ENCODE measurements at regions not wholly inside any gene's neighbourhood (a gene's known extent, or its start where the extent isn't known, plus 50 kb on each side); places are given as distances from the start of the nearest gene placed in this dataset.
"Not testable (repeated sequence)": the region's sequence is repeated elsewhere in the genome, so short reads cannot be mapped to it uniquely, and the experiment has no call there.

GRCh38 chr6:109255087-109255486 lies 127.2 kb downstream of the CD164 start:
- no peak for DNase-seq

GRCh38 chr6:109253366-109253765 lies 128.9 kb downstream of the CD164 start:
- DNase-seq: no peak

GRCh38 chr6:109252261-109253041 lies 129.8 kb downstream of the CD164 start:
- DNase-seq: no peak

GRCh38 chr6:109251839-109252238 lies 130.4 kb downstream of the CD164 start:
- no peak for DNase-seq

GRCh38 chr6:109250544-109251156 lies 131.6 kb downstream of the CD164 start:
- DNase-seq: not testable (repeated sequence)

GRCh38 chr6:109243863-109244825 lies 138.1 kb downstream of the CD164 start:
- no peak for DNase-seq

GRCh38 chr6:109242925-109243324 lies 139.3 kb downstream of the CD164 start:
- DNase-seq: no peak

GRCh38 chr6:109242029-109242428 lies 140.2 kb downstream of the CD164 start:
- DNase-seq: no peak

- no peak for DNase-seq
Measured at GRCh38 chr6:109241199-109241598, 141.1 kb downstream of the CD164 start.

- DNase-seq: no peak
Measured at GRCh38 chr6:109240370-109241084, 141.7 kb downstream of the CD164 start.

GRCh38 chr6:109239651-109240321 lies 142.5 kb downstream of the CD164 start:
- DNase-seq: no peak

GRCh38 chr6:109239160-109239559 lies 143.1 kb downstream of the CD164 start:
- DNase-seq: no peak

- no peak for DNase-seq
Measured at GRCh38 chr6:109238396-109238795, 143.1 kb downstream of the CEP57L1 start.

- DNase-seq: no peak
Measured at GRCh38 chr6:109237986-109238329, 142.7 kb downstream of the CEP57L1 start.

GRCh38 chr6:109237077-109237985 lies 142.0 kb downstream of the CEP57L1 start:
- no peak for DNase-seq

- DNase-seq: no peak
Measured at GRCh38 chr6:109236115-109237076, 141.1 kb downstream of the CEP57L1 start.

GRCh38 chr6:109235481-109236038 lies 140.3 kb downstream of the CEP57L1 start:
- DNase-seq: no peak

GRCh38 chr6:109230453-109230852 lies 135.1 kb downstream of the CEP57L1 start:
- no peak for DNase-seq

- DNase-seq: no peak
Measured at GRCh38 chr6:109229536-109229935, 134.2 kb downstream of the CEP57L1 start.
